AG09309 (cell line): ENCODE measurements at regions not wholly inside any gene's neighbourhood (a gene's known extent, or its start where the extent isn't known, plus 50 kb on each side); places are given as distances from the start of the nearest gene placed in this dataset.

Experiments
- DNase-seq: peaks from one replicate; pipeline ENCODE4 v3.0.0-alpha.2; 2010; ENCODE audit warnings: low read depth
- H3K4me3 ChIP-seq: 2 replicates; pipeline ENCODE4 v1.5.1; 2011; ENCODE audit warnings: mild to moderate bottlenecking, low read depth, low read length, moderate library complexity; ENCODE audit not compliant: control insufficient read depth
- CTCF ChIP-seq: IDR thresholded peaks from 2 replicates; pipeline ENCODE4 v1.5.1; 2011; ENCODE audit warnings: mild to moderate bottlenecking, low read depth, low read length, inconsistent platforms; ENCODE audit not compliant: insufficient read depth, control insufficient read depth; ENCODE audit errors: missing control alignments

DNA sequence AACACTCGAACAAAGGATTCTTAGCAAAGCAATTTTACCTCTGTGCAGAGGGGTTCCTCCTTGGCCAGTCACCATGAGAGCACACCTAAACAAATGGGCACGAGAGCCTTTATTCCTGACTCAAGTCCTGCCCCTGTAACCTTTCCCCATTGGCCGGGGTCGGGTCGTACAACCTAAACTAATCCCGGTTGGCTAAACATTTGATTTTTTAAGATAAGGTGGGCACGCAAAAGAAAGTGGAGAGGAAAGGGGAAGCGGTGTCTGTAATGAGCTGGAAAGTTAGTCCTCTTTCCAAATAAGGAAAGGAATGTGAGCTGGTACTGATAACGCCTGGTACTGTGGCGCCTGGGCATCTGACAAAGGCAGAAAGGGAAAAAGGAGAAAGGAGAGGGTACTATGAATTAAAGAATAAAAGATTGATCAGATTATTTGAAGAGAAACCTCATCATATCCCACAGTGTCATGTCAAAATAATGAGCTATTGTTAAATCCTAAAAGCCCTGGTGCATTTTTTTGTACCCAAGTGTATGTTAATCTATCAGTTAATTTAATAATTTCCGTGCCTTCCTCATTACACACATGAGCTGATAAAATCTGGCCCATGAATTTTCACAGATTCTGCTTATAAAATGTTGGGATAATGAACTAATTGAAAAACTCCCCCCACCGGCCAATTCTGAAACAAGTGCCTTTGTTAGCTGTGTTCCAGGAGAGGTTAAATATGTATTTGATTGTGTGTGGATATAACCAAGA, 335.7 kb downstream of the RFC3 start:
- TF ChIP-seq CTCF = no peak
- DNase-seq = no peak
- no peak overlapping the region for H3K4me3 ChIP-seq

DNA sequence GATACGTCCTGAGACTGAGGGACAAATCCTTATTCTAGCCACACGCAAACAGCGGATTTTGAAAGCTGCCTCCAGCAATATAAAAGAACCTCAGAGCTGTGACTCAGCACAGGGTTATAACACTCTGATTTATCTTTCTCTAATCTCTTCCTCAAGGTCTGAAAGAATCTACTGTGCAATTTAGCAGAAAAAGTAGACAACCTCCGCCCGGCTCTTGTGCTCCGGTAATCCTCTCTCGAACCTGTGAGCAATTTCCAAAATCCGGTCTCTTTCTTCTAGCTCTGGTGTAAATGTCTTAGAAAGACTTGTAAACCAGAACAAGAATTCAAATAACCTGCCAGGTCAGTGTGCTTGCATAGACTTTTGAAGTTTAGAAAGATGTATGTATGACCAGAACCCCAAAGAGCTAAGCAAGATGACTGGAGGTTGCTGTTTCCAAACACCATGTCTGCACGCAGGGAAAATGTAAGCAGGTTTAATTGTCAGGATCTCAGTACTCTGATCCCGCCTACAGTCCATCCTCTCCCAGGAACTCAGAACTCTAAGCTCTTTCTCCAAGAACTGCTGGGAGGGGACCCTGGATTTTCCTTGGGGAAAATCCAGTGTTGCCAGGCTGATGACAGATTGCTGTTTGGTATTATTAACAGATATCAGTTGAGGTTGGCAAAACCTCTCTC, 338.1 kb downstream of the RFC3 start:
- no peak overlapping the region for H3K4me3 ChIP-seq
- no peak for TF ChIP-seq CTCF
- DNase-seq = no peak

- no peak overlapping the region for H3K4me3 ChIP-seq
- no peak for TF ChIP-seq CTCF
- peak; percentile 64 for DNase-seq
These were observed 339.0 kb downstream of the RFC3 start for GRCh38 chr13:34156841-34157365.

DNA sequence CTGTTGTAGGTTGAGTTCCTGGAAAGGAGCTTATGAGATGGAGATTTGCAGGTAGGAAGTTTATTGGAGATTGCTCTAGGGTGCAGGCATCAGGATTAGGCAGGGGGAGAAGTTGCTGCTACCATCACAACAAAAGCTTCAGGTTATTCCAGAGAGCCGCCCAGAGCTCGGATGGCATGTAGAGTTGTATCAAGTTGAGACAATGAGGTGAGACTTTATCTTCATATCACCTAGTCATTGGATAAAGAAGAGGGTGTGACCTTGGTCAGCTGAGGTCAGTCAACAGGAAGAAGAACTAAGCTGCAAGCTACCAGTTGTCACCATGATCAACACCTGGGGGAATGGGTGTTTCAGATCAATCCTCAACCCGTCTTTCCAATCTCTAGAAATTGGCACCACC, 342.0 kb downstream of the RFC3 start:
- DNase-seq = no peak
- no peak overlapping the region for H3K4me3 ChIP-seq
- TF ChIP-seq CTCF = no peak

DNA sequence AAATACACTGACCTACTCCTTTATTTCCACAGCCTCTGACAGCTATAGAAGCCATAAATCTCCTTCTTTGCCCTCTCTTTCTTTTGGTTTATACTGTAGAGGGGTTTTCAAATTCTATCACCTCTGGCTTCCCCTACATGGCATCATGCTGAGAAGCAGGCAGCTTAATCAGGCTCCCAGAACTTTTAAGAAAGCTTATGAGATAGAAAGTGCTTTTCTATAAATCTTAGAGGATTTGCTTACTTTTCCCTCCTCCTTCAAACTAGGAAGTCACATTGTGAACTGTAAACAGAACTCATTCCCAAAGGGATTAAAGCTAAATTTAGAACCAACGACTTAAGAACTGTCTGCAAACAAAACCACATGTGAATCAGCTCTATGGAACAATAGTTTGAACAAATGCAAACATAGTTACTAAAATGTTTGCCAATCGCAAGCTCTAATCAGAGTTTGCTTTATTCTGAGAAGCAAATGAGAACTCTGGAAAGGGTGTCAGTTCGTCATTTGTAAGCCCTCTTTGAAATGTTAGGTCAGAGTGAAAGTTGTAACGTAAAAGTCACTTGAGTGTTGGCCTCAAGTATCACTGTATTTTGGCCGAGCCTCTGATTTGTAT, 344.1 kb downstream of the RFC3 start:
- TF ChIP-seq CTCF = no peak
- DNase-seq = peak; percentile 86
- H3K4me3 ChIP-seq = no peak overlapping the region

DNA sequence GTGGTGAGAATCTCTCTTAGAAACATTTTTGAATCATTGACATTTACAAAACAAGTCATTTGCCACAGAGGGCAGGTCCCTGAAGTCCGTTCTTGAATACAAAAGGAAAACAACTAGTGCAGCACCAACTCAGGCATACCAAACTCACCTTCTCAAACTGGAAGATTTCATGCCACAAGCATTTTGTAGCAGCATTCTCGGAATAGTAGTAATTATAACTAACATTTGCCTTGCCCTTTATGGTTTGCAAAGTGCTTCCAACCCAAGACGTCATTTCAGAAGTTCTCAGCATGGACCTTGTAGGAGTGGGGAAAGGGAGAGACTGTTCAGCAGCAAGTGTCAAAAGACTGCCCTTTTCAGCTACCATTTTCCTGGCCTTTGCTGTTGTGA, 344.6 kb downstream of the RFC3 start:
- TF ChIP-seq CTCF = no peak
- H3K4me3 ChIP-seq = no peak overlapping the region; the same call in 1 of the 2 replicates
- DNase-seq = peak; percentile 34
